GM12891 (cell line): ENCODE measurements at regions not wholly inside any gene's neighbourhood (a gene's known extent, or its start where the extent isn't known, plus 50 kb on each side); places are given as distances from the start of the nearest gene placed in this dataset.
"Not testable (repeated sequence)": the region's sequence is repeated elsewhere in the genome, so short reads cannot be mapped to it uniquely, and the experiment has no call there.

Source experiments
- DNase-seq: peaks from one replicate; pipeline ENCODE4 v3.0.0; 2011; ENCODE audit warnings: low spot score; ENCODE audit not compliant: insufficient read length
- FAIRE-seq: peaks from 2 replicates; lab custom pipeline; 2011; peaks lifted over from hg19 to GRCh38; lab: Jason Lieb, UNC
- PAX5 ChIP-seq: IDR thresholded peaks from 2 replicates; pipeline ENCODE4 v1.6.1; 2011; ENCODE audit warnings: low read length, moderate library complexity, mild to moderate bottlenecking; ENCODE audit not compliant: insufficient read depth, severe bottlenecking
- POLR2A ChIP-seq: IDR thresholded peaks from 2 replicates; pipeline ENCODE4 v1.6.1; 2011; ENCODE audit warnings: low read depth, low read length, control low read depth
- POLR2AphosphoS5 ChIP-seq: IDR thresholded peaks from 2 replicates; pipeline ENCODE4 v1.6.1; 2011; ENCODE audit warnings: low read depth, low read length, control low read depth
- POU2F2 ChIP-seq: IDR thresholded peaks from 2 replicates; pipeline ENCODE4 v1.6.1; 2011; ENCODE audit warnings: low read depth, mild to moderate bottlenecking, control low read depth, low read length, moderate library complexity
- SPI1 ChIP-seq: IDR thresholded peaks from 2 replicates; pipeline ENCODE4 v1.6.1; 2011; ENCODE audit warnings: low read depth, low read length, control low read depth
- TAF1 ChIP-seq: IDR thresholded peaks from 2 replicates; pipeline ENCODE4 v1.6.1; 2011; ENCODE audit warnings: low read depth, low read length, control low read depth

DNA sequence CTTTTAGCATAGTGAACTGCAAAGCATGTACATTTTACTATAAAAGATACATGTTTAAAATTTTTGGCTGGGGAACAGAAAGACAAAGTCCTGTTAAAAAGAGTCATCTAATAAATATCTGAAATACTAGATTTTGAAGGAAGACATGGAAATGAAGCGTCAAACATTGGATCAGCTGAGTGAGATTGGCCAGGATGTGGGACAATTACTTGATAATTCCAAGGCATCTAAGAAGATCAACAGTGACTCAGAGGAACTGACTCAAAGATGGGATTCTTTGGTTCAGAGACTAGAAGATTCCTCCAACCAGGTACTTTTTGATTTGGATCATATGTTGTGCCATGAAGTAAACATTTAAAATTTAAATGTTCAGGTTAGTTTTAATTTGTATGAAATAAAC, 162.3 kb downstream of the UTRN start:
- FAIRE-seq (no peak), DNase-seq (no peak)
- TF ChIP-seq SPI1 = no peak
- no peak for TF ChIP-seq POLR2A
- TF ChIP-seq POLR2AphosphoS5 = no peak
- TF ChIP-seq TAF1 = no peak
- no peak for TF ChIP-seq POU2F2
- TF ChIP-seq PAX5 = no peak

DNA sequence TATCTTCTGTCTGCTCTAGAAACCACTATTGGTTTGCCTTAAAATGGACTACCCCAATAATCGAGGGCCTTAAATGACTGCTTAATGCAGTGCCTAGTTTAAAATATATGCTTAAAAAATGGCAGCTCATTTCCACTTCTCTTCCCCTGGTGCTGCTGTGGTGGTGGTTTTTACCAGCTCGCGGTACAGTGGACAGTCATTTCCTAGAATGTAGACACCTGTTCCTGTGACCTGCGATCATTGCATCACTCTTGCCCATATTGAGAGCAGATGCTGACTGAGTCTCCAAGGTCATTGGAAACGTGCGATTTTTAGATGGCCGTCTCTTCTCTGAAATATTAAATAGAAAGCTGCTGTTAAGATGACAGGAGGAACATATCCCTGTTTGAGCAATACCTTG, 164.1 kb downstream of the UTRN start:
- FAIRE-seq (no peak), DNase-seq (no peak)
- no peak for TF ChIP-seq POLR2A
- no peak for TF ChIP-seq TAF1
- no peak for TF ChIP-seq POU2F2
- TF ChIP-seq POLR2AphosphoS5 = no peak
- TF ChIP-seq PAX5 = no peak
- no peak for TF ChIP-seq SPI1

DNA sequence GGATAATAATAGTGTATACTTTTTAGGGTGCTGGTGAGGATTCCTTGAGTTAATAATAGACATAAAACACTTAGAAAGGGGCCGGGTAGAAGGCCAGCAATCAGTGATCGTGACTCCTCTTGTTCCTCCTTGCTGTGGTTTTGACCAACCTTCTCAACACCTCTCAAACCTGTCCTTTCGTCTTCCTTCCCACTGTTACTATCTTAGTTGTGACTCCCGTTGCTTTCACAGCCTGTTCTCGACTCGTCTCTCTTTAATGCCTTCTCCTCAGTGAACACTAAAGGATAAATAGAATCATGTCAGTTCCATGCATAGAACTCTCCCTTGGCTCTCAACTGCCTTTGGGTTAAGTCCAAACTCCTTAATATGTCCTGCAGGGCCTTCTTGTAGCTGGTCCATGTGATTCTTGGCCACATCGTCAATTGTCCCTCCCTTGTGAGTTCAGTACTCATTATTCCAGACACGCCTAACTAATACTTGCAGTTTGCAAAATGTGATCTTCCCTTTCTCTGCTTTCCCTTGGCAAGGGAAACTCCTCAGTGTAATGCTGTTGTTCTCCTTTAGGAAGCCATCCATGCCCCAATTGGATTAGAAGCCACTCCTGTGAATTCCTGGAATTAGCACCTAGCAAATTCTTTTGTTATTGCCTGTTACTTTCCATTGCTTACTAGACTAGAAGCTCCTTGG, 164.9 kb downstream of the UTRN start:
- TF ChIP-seq POU2F2 (no peak), PAX5 (no peak), TAF1 (no peak), POLR2A (no peak), SPI1 (no peak), POLR2AphosphoS5 (no peak)
- no peak for DNase-seq
- no peak for FAIRE-seq

DNA sequence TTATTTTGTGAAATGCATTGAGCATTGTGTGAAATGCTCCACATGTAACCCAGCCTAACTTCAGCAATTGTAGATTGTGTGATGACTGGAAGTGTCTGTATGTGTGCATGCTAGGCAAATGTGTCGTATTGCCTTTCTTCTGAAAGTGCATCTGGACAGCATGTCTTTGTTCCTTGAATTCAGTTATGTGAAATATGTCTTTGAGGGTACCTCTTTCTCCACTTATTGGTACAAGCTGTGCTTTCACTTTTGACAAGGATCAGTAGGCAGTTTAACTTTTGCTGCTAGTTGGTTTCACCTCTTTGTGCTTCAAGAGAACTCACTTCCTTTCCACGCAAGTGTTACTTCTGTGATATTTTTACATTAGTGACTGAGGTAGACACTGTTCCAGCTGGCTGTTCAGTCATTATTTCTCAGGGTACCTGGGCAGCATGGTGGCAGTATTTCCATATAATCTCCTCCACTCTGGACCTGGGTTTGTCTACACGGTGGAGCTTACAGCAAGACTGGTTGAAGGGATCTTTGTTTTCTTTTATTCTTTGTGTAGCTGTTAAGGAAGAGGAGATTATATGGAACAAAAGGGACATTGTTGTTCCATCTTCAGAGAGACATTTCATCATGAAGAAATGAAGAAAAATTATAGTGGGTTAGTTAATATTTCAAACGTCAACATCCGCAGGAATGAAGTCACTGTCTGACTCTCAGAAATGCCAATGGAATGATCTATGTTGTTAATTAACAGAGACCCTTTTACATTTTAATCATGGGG, 175.4 kb downstream of the UTRN start:
- no peak for TF ChIP-seq POLR2A
- TF ChIP-seq SPI1 = 0 out of 2 replicates have a peak, but pooled peaks have one; percentile 39
- FAIRE-seq = peak; percentile 94
- DNase-seq = peak; percentile 6

DNA sequence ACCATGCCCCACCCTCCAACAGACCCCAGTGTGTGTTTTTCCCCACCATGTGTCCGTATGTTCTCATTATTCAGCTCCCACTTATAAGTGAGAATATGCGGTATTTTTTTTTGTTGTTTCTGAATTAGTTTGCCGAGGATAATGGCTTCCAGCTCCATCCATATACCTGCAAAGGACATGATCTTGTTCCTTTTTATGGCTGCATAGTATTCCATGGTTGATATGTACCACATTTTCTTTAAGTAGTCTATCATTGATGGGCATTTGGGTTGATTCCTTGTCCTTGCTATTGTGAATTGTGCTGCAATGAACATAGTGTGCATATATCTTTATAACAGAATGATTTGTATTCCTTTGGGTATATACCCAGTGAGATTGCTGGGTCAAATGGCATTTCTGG, 176.9 kb downstream of the UTRN start:
- no peak for TF ChIP-seq SPI1
- TF ChIP-seq TAF1 = no peak
- TF ChIP-seq POLR2A = no peak
- TF ChIP-seq PAX5 = no peak
- TF ChIP-seq POLR2AphosphoS5 = no peak
- no peak for TF ChIP-seq POU2F2
- DNase-seq (no peak), FAIRE-seq (no peak)

DNA sequence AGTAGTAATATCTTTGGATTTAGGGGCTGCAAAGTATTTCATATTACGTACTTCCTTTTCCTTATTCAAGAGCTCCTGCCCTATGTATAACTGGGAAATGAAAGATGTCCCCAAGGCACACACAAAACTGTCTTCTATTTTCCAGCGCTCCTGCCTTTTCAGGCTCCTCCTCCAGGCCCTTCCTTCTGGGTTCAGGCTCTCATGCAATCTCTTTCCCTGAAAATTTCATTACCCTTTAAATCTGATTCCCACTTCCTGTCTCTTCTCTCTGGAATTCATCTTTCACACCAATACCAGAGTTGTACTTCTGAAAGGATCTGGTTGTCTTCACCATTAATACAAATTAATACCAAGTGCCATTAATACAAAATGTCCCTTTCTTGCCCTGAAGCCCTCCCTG, 181.6 kb downstream of the UTRN start:
- no peak for TF ChIP-seq TAF1
- no peak for TF ChIP-seq POLR2AphosphoS5
- no peak for TF ChIP-seq POU2F2
- no peak for TF ChIP-seq POLR2A
- TF ChIP-seq SPI1 = no peak
- no peak for TF ChIP-seq PAX5
- FAIRE-seq (no peak), DNase-seq (no peak)

DNA sequence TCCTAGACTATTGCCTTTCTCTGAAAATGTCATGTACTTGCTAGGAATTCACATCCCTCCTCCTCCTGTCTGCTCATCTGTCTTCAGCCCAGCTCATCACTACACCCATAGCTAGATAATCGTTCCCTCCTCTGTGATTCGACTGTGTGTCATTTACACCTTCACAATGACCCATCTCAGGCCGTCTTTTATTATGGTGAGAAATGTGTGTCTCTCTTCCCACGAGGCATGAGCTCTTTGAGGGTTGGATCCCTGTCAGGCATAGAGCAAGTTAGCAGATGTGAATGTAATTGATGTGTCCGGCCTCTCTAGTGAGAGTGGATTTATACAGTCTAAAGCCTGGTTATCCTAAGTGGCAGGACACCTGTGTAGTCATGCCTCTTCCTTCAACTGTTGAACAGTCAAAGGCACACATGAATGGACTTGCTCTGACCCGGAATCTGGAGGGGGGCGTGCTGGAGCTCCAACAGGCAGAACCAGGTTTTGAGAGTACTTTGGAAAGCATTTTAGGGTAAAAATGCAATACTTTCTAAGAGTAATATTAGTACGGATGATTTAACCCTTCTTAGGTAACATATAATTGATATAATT, 182.1 kb downstream of the UTRN start:
- no peak for TF ChIP-seq POLR2A
- TF ChIP-seq POU2F2 = no peak
- no peak for TF ChIP-seq SPI1
- no peak for TF ChIP-seq PAX5
- no peak for TF ChIP-seq TAF1
- TF ChIP-seq POLR2AphosphoS5 = no peak
- FAIRE-seq = peak; percentile 56

DNA sequence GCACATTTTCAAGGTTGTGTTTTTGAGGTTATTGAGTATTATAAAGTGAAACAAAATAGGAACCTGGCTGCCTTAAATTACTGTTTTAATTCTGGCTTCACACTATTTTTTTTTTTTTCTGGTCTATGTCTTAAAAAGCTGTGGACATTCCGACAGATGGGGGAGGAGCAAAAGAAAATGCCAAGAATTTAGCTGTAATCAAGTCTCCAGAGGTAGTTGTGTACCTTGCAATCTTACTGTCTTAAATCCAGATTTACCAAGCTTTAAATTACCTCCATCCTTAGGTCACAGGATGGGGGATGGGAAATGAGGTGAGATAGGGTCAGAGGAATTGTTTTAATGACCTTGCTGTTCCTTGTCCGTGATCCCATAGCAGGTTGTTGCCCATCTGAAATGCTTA, 182.8 kb downstream of the UTRN start:
- FAIRE-seq (no peak), DNase-seq (no peak)
- no peak for TF ChIP-seq POLR2A
- no peak for TF ChIP-seq TAF1
- no peak for TF ChIP-seq SPI1
- no peak for TF ChIP-seq POLR2AphosphoS5
- TF ChIP-seq PAX5 = no peak
- no peak for TF ChIP-seq POU2F2

More for the DNA sequence above, 182.1 kb downstream of the UTRN start:
- no peak for DNase-seq

DNA sequence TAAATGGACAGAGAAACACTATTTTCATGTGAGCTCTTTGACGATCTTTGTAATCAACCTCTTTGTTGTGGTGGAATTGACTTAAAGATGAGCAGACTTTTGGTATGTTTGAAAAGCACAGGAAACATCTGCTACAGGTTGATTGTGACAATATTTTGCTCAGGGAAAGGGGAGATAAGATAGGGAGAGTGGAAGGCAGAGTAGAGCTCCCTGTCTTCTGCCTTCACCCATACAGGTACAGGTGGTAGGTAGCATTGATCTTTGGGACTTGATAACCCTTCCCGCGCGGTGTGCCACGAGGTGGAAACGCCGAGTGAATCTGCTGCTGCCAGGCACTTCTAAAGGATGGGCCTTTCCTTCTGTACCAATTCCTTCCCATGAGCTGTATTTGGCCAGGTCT, 183.6 kb downstream of the UTRN start:
- no peak for FAIRE-seq
- TF ChIP-seq POLR2AphosphoS5 (no peak), TAF1 (no peak), PAX5 (no peak), SPI1 (no peak), POLR2A (no peak), POU2F2 (no peak)
- no peak for DNase-seq

DNA sequence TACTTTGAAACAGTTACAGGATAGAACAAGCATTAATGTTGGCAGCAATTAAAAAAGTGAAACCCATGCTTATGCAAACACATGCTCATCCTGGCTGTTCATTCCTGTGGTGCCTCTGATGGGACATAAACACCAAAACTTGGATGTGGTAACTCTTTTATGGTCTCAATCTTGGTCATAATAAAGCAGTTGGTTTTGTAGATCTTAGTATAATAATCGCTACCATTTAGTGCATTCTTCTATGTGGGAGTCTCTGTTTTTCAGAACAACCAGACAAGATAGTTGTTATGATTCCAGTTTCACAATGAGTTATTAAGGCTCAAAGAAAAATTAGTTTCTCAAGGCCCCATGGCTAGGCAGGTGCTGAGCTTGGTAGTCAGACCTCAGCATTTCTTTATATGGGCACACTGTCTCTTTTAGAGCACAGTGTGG, 184.0 kb downstream of the UTRN start:
- DNase-seq (peak; percentile 20), FAIRE-seq (peak; percentile 38)
- no peak for TF ChIP-seq POLR2AphosphoS5

DNA sequence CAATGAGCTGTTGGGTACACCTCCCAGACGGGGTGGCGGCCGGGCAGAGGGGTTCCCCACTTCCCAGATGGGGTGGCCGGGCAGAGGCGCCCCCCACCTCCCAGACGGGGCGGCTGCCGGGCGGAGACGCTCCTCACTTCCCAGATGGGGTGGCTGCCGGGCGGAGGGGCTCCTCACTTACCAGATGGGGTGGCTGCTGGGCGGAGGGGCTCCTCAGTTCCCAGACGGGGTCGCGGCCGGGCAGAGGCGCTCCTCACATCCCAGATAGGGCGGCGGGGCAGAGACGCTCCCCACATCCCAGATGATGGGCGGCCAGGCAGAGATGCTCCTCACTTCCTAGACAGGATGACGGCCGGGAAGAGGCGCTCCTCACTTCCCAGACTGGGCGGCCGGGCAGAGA, 185.1 kb downstream of the UTRN start:
- DNase-seq, FAIRE-seq: not testable (repeated sequence)

DNA sequence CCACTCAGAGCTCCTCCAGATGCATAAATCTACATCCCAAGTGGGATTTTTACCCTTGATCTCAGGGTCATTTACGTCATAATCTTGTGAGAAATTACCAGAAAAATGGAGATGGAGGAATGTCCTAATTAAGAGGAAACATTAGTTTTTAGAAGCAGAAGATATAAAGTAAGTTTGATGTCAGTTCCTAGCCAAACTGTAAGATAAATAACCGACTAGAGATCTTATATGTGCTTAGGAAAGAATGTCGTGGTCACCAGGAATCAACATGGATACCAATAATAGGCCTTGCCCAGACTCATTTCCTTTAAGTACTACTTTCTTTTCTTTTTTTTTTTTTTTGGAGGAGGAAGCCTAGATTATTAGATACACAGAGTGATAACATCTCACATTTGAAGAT, 186.9 kb downstream of the UTRN start:
- DNase-seq (no peak), FAIRE-seq (no peak)
- TF ChIP-seq PAX5 (no peak), POLR2AphosphoS5 (no peak), TAF1 (no peak), POU2F2 (no peak), SPI1 (no peak), POLR2A (no peak)
